DMS53 (cell line): ENCODE measurements at regions not wholly inside any gene's neighbourhood (a gene's known extent, or its start where the extent isn't known, plus 50 kb on each side); places are given as distances from the start of the nearest gene placed in this dataset.

ENCODE experiments used
- DNase-seq: peaks from one replicate; lab custom pipeline; 2025; lab: John Stamatoyannopoulos, UW

DNA sequence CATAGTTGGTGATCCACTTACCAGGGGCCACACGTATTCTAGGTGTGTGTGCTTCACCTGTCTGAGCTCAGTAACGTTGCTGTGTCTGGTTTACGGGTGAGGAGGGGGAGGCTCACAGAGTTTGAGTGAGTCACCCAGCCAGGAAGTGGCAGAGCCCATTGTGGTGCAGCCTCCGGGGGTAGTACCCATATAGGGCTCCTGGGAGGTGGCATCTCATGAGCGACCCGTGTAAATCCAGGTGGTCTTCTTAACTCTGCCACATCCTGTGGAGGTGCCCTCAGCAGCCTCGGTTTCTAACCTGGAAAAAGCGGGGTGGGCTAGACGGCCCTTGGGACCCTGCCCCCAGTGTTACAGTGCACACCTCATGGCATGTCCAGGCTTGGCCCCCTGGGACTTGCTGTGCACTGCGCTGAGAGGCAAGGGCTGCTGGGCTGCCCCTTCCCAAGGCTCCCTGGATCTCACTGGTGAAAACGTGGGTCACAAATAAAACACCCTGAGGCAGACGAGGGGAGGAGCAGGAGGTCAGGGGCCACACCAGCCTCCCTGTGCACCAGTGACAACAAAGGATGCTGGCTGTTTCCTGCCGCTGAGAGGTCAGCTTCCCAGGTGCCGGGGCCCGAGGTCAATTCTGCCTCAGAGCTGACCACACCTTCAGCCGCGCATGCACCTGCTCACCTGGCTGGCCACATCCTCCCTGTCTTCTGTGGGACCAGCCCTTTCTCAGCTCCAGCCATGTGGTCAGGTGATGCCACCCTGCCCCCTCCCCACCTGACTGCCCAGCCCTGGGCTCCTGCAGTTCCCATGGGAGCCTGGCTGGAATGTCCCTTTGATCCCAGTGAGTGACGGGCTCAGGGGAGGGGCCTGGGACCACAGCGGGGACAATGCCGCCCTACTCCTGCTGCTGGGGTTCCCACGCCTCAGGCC, 305.1 kb downstream of the CTTN start:
- no peak for DNase-seq

- DNase-seq, result no peak
Measured at GRCh38 chr11:70705097-70705496, 306.8 kb downstream of the CTTN start.

DNA sequence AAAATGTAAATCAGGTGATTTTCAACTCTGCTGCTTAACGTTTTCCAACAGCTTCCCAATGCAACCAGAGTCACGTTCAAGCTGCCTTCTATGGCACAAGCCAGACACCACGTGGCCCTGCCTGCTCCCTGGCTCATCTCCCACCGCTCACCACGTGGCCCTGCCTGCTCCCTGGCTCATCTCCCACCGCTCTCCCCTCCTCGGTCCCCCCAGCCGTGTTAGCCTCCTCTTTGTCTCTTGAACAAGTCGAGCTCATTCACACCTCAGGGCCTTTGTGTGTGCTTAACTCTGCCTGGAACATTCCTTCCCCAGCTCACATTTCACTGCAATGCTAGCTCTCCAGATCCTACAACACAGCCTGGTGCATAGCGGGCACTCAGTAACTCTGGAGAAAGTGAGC, 307.6 kb downstream of the CTTN start:
- no peak for DNase-seq

DNA sequence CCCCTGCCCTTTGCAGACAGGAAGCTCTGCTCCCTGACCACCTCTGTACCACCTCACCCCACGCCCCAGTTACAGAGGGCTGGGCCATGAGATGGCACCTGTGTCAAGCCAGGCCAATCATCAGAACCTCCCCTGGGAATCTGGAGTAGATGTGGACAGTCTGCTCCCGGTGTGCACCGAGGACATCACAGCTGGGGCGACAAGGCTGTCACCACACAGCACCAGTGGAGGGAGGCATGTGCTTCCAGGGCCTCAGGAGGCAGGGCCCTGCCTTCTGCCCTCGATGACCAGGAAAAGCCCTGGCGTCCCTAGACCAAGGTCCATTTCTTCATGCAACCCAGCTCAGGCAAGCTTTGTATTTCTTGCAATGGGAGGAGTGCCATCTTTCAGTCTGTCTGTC, 309.5 kb downstream of the CTTN start:
- no peak for DNase-seq

DNA sequence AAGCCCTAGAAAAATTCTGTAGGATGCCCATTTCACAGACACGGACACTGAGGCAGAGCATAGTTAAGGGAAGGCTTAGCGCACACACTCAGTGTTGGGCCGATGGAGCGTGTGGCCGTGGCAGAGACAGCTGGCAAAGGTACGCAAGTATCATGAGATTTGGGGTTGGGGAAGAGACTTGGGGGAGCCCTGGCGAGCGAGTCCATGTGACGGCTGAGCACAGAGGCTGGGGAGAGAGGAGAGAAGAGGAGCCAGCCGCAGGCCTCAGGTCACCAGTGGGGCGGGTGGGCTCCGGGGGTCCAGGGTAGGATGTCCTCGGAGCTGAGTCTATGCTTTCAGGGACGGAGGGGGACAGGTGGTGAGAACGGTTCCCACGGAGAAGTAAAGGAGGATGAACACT, 311.3 kb downstream of the CTTN start:
- no peak for DNase-seq

DNA sequence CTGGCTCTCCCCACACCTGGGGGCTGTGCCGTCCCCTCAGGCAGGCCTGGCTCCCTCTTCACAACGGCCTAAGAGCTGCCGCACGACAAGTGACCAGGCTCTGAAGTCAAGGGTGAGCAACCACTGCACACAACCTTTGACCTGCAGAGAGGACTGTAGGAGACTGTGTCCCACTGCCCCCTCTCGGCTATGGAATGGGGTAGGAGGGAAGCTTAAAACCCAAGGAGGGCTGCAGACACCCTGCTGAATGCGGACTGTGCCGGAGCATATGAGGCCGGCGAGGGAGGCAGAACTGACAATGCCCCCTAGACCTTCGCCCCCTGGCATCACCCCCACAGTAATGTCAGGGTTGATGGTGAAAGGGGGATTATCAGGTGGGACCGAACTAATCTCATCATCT, 311.9 kb downstream of the CTTN start:
- DNase-seq, result no peak

DNA sequence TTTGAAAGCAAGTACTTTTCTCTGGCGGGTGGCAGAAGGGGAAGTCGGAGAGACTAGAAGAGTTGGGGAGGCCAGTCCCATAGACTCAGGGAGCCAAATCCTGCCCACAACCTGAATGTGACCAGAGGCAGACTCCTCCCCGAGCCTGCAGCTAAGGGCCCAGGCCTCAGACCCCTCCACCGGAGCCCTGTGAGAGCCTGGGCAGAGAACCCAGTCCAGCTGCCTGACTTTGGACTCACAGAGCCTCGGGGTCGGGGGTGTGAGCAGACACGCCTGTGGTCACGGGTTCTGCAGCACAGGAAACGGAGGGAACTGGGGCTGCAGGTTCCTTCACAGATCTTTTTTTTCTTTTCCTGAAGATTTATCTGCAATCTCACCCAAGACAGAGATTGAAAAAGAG, 312.3 kb downstream of the CTTN start:
- no peak for DNase-seq

- no peak for DNase-seq
Measured at GRCh38 chr11:70711095-70711910, 313.0 kb downstream of the CTTN start.

DNA sequence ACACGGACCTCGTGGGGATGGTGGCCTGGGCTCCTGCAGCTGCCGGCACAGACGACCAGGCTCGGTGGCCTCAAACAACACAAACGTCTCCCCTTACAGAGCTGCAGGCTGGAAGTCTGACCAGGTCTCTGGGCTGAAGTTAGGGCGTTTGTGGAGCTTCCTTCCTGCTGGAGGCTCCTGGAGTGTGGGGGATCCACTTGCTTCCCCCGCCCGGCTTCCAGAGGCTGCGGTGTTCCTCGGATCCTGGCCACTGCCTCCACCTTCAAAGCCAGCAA, 313.5 kb downstream of the CTTN start:
- DNase-seq, result no peak

- DNase-seq, result no peak
Measured at GRCh38 chr11:70712471-70712870, 314.1 kb downstream of the CTTN start.

DNA sequence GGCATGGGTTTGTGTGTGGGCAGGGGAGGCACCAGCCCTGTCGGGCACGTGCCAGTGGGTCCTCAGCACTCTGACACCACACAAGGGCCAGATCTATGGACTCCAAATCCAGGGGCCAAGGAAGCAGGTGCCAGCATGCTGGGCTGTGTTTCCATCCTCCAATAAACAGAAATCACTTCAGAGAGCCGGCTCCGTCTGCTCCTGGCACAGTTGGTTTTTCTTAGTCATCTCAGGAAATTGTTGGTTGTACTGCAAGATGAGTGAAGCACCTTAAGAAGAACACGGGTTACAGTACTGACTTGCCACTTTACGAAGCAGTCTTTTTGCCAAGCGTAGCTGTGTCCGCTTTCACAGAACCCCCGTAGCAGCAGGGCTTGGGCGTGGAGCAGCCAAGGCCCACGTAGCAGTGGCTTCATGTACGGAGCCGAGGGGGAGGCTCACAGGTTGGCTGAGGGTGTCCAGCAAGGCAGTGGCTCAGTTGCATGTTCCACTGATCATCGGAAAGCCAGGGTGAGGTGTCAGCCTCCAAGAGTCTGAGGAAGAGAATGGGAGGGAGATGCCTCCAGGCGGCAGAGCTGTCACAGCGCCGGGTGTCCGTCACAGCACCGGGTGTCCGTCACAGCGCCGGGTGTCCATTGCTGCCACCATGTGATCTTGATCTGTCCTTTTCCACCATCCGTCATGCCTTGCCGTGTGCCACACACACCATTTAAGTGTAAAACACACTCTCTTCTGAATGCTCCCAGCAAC, 314.9 kb downstream of the CTTN start:
- DNase-seq, result no peak

GRCh38 chr11:70713988-70714665, 315.8 kb downstream of the CTTN start:
- no peak for DNase-seq

DNA sequence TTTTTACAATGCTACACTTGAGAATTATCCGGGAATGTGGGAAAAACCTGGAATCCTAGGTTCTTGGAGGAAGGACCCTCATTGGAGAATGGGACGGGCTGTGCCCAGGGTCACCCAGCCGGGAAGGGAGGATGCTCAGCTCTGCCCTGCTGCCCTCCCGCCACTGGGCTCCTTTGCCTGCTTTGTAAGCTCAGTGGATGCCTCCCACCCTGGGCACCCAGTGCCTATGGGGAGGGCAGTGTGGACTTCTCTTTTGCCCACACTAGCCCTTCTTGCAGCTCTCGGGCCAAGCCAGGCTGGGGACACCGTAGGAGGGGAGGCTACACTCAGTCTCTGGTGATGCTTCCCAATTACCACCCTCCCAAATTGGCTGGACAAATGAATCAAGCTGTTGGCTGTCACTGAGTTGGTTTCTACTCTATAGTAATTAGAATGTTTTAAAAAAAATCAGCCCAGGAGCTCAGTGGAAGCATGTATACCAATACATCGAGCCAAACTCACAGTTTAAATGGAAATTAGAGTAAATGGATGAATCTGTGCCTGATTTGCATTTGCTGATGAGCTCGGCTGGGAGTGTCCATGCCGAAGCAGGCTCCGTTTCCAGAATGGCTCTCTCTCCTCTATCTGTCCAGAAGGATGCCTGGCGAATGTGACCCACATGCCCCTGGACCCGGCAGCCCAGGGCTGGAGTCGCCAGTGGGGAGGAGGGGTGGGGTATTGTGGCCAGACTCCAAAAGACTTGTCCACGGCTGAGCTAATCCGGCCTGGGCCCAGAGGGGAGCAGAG, 317.0 kb downstream of the CTTN start:
- no peak for DNase-seq

GRCh38 chr11:70716216-70716615, 317.9 kb downstream of the CTTN start:
- DNase-seq, result no peak

- DNase-seq, result no peak
Measured at GRCh38 chr11:70716986-70717775, 318.9 kb downstream of the CTTN start.

DNA sequence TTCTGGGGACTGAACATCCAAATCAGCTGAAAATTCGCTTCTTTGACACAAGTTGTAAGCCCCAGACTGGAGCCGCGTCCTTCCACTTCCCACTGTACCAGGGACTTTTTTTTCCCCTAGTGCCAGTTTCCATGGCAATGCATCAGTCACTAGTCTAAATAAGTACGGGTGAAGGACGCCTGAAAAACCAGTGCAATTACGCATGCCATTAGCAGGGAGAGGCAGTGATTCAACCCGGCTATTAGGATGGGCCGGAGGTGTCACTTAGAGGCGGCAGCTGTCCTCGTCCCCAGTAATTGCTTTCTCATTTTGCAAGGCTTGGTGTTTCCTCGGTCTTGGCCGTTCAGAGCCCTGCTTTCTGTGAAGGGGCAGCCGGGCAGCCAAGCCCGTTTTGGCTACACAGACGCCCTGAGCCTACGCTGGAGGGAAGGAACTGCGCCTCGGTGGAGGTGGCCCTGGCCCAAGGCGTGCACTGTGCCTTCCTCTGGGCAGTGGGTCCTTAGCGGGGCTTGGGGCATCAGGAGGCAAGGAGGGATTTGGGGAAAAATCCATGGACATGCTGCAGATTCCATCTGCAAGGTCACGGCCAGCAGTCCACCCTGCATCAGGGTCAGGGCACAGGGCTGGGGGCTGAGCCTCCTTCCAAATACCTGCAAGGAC, 319.7 kb downstream of the CTTN start:
- no peak for DNase-seq

DNA sequence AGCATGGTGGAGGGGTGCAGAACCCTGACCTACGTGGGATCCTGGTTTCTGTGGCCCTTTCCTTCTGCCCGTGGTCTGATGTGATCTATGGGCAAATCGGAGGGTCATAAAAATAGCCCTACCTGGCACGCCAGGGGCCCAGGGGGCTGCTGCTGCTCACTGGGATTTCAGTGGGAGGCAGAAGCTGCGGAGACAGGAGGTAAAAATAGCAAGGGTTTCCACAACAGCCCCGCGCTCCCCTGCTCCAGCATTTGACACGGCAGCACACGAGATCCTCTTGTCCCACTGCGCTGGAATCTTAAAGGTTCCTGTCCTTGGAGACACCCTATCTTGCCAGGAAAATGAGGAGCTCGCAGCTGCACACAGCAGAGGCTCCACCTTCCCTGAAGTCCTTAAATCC, 321.2 kb downstream of the CTTN start:
- no peak for DNase-seq

DNA sequence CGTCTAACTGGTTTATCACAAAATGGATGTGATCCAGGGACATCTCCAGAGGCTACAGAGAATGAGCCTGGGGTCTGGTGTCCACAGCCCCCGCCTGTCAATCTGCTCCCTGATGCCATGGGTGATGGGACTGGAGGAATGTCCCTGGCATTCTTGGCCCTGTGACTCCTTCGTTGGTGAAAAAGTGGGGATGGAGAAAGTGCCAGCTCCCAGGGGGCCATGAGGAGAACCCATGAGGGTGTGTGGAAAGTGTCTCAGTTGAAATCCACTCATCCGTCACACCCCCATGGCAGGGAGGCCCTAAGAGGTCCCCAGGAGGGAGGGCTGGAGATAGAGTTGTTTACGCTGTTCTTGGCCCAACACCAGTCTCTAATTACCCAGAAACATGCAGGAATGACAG, 322.0 kb downstream of the CTTN start:
- no peak for DNase-seq

- DNase-seq, result no peak
Measured at GRCh38 chr11:70721006-70721405, 322.7 kb downstream of the CTTN start.

- DNase-seq, result no peak
Measured at GRCh38 chr11:70725278-70725677, 326.9 kb downstream of the CTTN start.
